HepG2 (cell line): ENCODE measurements at regions not wholly inside any gene's neighbourhood (a gene's known extent, or its start where the extent isn't known, plus 50 kb on each side); places are given as distances from the start of the nearest gene placed in this dataset.

Source experiments
- ARID3A ChIP-seq: IDR thresholded peaks from 2 replicates; pipeline ENCODE4 v1.6.1; 2012; ENCODE audit warnings: low read depth, low read length, improper control_type of control experiment
- ATM ChIP-seq: fragments of 450-650 bp; IDR thresholded peaks from 2 replicates; pipeline ENCODE4 v1.7.1; 2017; ENCODE audit warnings: mild to moderate bottlenecking, borderline replicate concordance
- DR1 ChIP-seq: sonication (generic); formaldehyde crosslinking; IDR thresholded peaks from 2 replicates; pipeline ENCODE4 v1.8.0; 2021; ENCODE audit warnings: mild to moderate bottlenecking, missing genetic modification reagents, inconsistent platforms
- HNRNPK ChIP-seq: fragments of 200-400 bp; formaldehyde crosslinking; IDR thresholded peaks from 2 replicates; pipeline ENCODE4 v1.6.1; 2018; ENCODE audit warnings: low read length, low read depth, moderate library complexity, mild to moderate bottlenecking; ENCODE audit not compliant: poor library complexity, severe bottlenecking
- MAZ ChIP-seq, 2 experiments: sonication (generic) in 1 of 2; formaldehyde crosslinking in 1 of 2; IDR thresholded peaks; 2 replicates each; pipeline versions ENCODE4 v1.5.0 to v1.6.1; 2012 to 2020; ENCODE audit warnings: low read depth in 2 of 2, mild to moderate bottlenecking in 2 of 2, borderline replicate concordance in 1 of 2, improper control_type of control experiment in 1 of 2, low read length in 1 of 2, missing genetic modification reagents in 1 of 2, moderate library complexity in 1 of 2
- NFE2 ChIP-seq: sonication (generic); formaldehyde crosslinking; IDR thresholded peaks from 2 replicates; pipeline ENCODE4 v1.4.0; 2020; ENCODE audit warnings: missing genetic modification reagents
- THAP7 ChIP-seq: sonication (generic); formaldehyde crosslinking; IDR thresholded peaks from 2 replicates; pipeline ENCODE4 v1.8.1; 2023; ENCODE audit warnings: mild to moderate bottlenecking, missing genetic modification reagents
- ZBTB21 ChIP-seq: sonication (generic); formaldehyde crosslinking; IDR thresholded peaks from 2 replicates; pipeline ENCODE4 v1.4.0; 2020; ENCODE audit warnings: missing genetic modification reagents
- ZBTB39 ChIP-seq: sonication (generic); formaldehyde crosslinking; IDR thresholded peaks from 2 replicates; pipeline ENCODE4 v1.5.0; 2020; ENCODE audit warnings: missing genetic modification reagents
- ZKSCAN5 ChIP-seq: sonication (generic); formaldehyde crosslinking; IDR thresholded peaks from 2 replicates; pipeline ENCODE4 v1.5.1; 2020; ENCODE audit warnings: mild to moderate bottlenecking, missing genetic modification reagents
- ZNF260 ChIP-seq: sonication (generic); formaldehyde crosslinking; IDR thresholded peaks from 2 replicates; pipeline ENCODE4 v1.4.0; 2020; ENCODE audit warnings: missing genetic modification reagents, low read depth, mild to moderate bottlenecking, borderline replicate concordance
- ZNF460 ChIP-seq: sonication (generic); formaldehyde crosslinking; IDR thresholded peaks from 2 replicates; pipeline ENCODE4 v1.5.1; 2020; ENCODE audit warnings: missing genetic modification reagents, mild to moderate bottlenecking, borderline replicate concordance
- ZNF687 ChIP-seq: sonication (generic); formaldehyde crosslinking; IDR thresholded peaks from 2 replicates; pipeline ENCODE4 v1.5.1; 2020; ENCODE audit warnings: mild to moderate bottlenecking, missing genetic modification reagents, moderate library complexity

GRCh38 chr2:8625399-8626300 lies 56.2 kb upstream of the ID2 start (continued):
- peak; percentile 86; the same call in 1 of the 2 replicates for TF ChIP-seq ZBTB39 (CRISPR knock-in tag)
- no peak for TF ChIP-seq NFE2 (CRISPR knock-in tag)
- TF ChIP-seq ZNF260 = no peak
- TF ChIP-seq HNRNPK = peak; percentile 9
- TF ChIP-seq ZBTB21 (CRISPR knock-in tag) = no peak
- no peak for TF ChIP-seq ZKSCAN5 (CRISPR knock-in tag)
- TF ChIP-seq ARID3A = peak; percentile 69
- no peak for TF ChIP-seq ATM
- TF ChIP-seq THAP7 (CRISPR knock-in tag) = peak; percentile 81; the same call in 1 of the 2 replicates
- TF ChIP-seq ZNF687 (CRISPR knock-in tag) = peak; percentile 98
- no peak; the same call in none of the 2 replicates for TF ChIP-seq MAZ (IDR thresholded peaks at IDR 0.05; ENCODE audit: borderline replicate concordance, low read depth, low read length)
- TF ChIP-seq MAZ (CRISPR knock-in tag; IDR thresholded peaks at IDR 0.05; ENCODE audit: low read depth) = peak; percentile 68; the same call in 1 of the 2 replicates
- peak; percentile 29; the same call in 1 of the 2 replicates for TF ChIP-seq DR1 (CRISPR knock-in tag)
- no peak for TF ChIP-seq ZNF460 (CRISPR knock-in tag)
